OCI-LY7 (cell line): ENCODE measurements at regions not wholly inside any gene's neighbourhood (a gene's known extent, or its start where the extent isn't known, plus 50 kb on each side); places are given as distances from the start of the nearest gene placed in this dataset.

Source experiments
- BruUV-seq: library from RNA; stranded (reverse); fragments of 400-500 nt; replicated peaks from 2 replicates; lab custom pipeline; 2021; lab: Mats Ljungman, UMichigan
- CTCF ChIA-PET: fragments of 300-600 bp; sonication (Branson Sonifier 250); formaldehyde crosslinking; loops from one replicate; lab custom pipeline; 2022; ENCODE audit warnings: antibody characterized with exemption; ENCODE audit not compliant: unreplicated experiment; lab: Charles Lee
- POLR2A ChIA-PET: fragments of 300-600 bp; sonication (Branson Sonifier 250); formaldehyde crosslinking; loops from one replicate; lab custom pipeline; 2022; ENCODE audit warnings: antibody characterized with exemption; lab: Charles Lee
- DNase-seq: peaks from one replicate; pipeline ENCODE4 v3.0.0-alpha.2; 2015; ENCODE audit warnings: low spot score
- H2AFZ ChIP-seq: fragments of 200-600 bp; sonication (generic), shearing (Covaris generic); 2 replicates; pipeline ENCODE4 v1.6.1; 2014; ENCODE audit warnings: mild to moderate bottlenecking, antibody characterized with exemption, low read length, moderate library complexity
- H3K27ac ChIP-seq: fragments of 200-600 bp; sonication (generic); 2 replicates; pipeline ENCODE4 v1.5.1; 2014; ENCODE audit warnings: mixed run types, low read depth, mild to moderate bottlenecking, moderate library complexity, low read length, inconsistent platforms; ENCODE audit not compliant: poor library complexity, severe bottlenecking
- H3K36me3 ChIP-seq: fragments of 200-600 bp; sonication (generic); 2 replicates; pipeline ENCODE4 v1.6.1; 2014; ENCODE audit warnings: mild to moderate bottlenecking, antibody characterized with exemption, low read length, moderate library complexity, mixed read lengths; ENCODE audit not compliant: insufficient read depth
- H3K4me1 ChIP-seq: fragments of 200-600 bp; sonication (generic); 2 replicates; pipeline ENCODE4 v1.5.1; 2014; ENCODE audit warnings: mild to moderate bottlenecking, low read length; ENCODE audit not compliant: insufficient read depth, poor library complexity, severe bottlenecking
- H3K4me2 ChIP-seq: fragments of 200-600 bp; sonication (generic); 2 replicates; pipeline ENCODE4 v1.6.1; 2014; ENCODE audit warnings: mild to moderate bottlenecking, low read length
- H3K4me3 ChIP-seq: fragments of 200-600 bp; sonication (generic); 2 replicates; pipeline ENCODE4 v1.5.1; 2014; ENCODE audit warnings: mild to moderate bottlenecking, low read depth, low read length; ENCODE audit not compliant: poor library complexity, severe bottlenecking
- H3K79me2 ChIP-seq: fragments of 200-600 bp; sonication (generic); 2 replicates; pipeline ENCODE4 v1.6.1; 2016; ENCODE audit warnings: low read depth, mild to moderate bottlenecking, low read length, moderate library complexity, mixed read lengths; ENCODE audit not compliant: insufficient read depth
- H3K9me2 ChIP-seq: fragments of 200-600 bp; sonication (generic); 2 replicates; pipeline ENCODE4 v1.6.1; 2016; ENCODE audit warnings: mild to moderate bottlenecking, low read length, mixed read lengths; ENCODE audit not compliant: insufficient read depth
- H3K9me3 ChIP-seq: fragments of 200-600 bp; sonication (generic); 2 replicates; pipeline ENCODE4 v1.6.1; 2014; ENCODE audit warnings: mild to moderate bottlenecking, mixed run types, low read length, mixed read lengths
- H4K20me1 ChIP-seq: fragments of 200-600 bp; sonication (generic); 2 replicates; pipeline ENCODE4 v1.6.1; 2014; ENCODE audit warnings: mild to moderate bottlenecking, antibody characterized with exemption, low read length, moderate library complexity, mixed read lengths; ENCODE audit not compliant: insufficient read depth
- EZH2phosphoT487 ChIP-seq: fragments of 200-600 bp; sonication (generic); IDR thresholded peaks from 2 replicates; pipeline ENCODE4 v1.6.1; 2018; ENCODE audit warnings: low read depth, borderline replicate concordance, mild to moderate bottlenecking, mixed run types, antibody characterized with exemption, low read length, moderate library complexity, mixed read lengths
- intact Hi-C: fragments of 100-400 bp; cut with micrococcal nuclease; formaldehyde crosslinking; loops from one replicate; pipeline ENCODE4 v1.10.0; 2022; ENCODE audit not compliant: unreplicated experiment
- TF ChIP-seq, protein P1 (sequence below): fragments of 200-600 bp; sonication (generic); conservative IDR thresholded peaks from 2 replicates; pipeline ENCODE4 v1.5.1; 2014; ENCODE audit warnings: mild to moderate bottlenecking, antibody characterized with exemption, low read length, moderate library complexity, mixed read lengths

DNA sequence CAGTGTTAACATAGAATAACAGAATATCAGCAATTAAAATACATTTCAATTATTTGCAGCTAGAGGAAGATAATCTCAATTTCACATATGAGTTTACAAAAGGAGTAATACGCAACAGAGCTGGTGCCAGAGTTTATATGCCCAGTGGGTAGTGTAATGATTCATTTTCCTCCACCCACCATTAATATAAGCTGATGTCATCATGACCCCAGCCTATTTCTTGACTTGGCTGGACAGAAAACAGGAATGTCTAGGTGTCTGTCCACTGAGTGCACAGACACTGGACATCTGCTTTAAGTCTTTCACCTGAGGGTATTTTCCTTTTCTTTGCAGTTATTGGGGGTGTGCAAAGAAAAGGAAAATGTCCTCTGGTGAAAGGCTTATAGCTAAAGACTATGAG, 335.5 kb downstream of the TBC1D4 start:
- H3K4me1 ChIP-seq = no peaks in the 10 kb centered on the region

DNA sequence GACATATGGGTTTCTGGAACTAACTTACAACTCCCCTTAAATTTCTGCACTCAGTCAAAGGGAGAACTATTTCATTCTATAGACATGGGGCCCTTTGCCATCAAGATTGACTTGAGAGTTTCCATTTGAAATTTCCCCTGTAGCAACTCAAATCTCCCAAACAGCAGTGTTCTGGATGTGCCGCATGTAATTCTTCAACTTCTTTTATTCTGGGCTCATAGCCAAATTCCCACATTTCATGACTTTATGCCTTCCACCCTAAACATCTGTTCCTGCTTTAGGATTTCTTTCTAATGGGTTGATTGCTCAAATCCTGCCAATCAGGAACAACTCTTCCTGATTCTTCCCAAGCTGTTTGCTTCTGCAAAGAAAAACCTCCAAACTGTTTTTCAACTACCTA, 336.0 kb downstream of the TBC1D4 start:
- H3K9me3 ChIP-seq = no peaks in the 10 kb centered on the region
- intact Hi-C loops = no loop called here
- H3K79me2 ChIP-seq = no peaks in the 10 kb centered on the region
- ChIA-PET POLR2A (no interaction called here), CTCF (no interaction called here)
- no peaks in the 10 kb centered on the region for H3K36me3 ChIP-seq
- H3K4me2 ChIP-seq = no peak overlapping the region
- H3K9me2 ChIP-seq = no peaks in the 10 kb centered on the region
- no TSS peak for BruUV-seq
- H2AFZ ChIP-seq = no peak overlapping the region
- no peaks in the 10 kb centered on the region for H4K20me1 ChIP-seq
- no peak overlapping the region for H3K27ac ChIP-seq
- DNase-seq = no peak
- TF ChIP-seq EZH2phosphoT487 = no peak
- TF ChIP-seq, protein P1, sequence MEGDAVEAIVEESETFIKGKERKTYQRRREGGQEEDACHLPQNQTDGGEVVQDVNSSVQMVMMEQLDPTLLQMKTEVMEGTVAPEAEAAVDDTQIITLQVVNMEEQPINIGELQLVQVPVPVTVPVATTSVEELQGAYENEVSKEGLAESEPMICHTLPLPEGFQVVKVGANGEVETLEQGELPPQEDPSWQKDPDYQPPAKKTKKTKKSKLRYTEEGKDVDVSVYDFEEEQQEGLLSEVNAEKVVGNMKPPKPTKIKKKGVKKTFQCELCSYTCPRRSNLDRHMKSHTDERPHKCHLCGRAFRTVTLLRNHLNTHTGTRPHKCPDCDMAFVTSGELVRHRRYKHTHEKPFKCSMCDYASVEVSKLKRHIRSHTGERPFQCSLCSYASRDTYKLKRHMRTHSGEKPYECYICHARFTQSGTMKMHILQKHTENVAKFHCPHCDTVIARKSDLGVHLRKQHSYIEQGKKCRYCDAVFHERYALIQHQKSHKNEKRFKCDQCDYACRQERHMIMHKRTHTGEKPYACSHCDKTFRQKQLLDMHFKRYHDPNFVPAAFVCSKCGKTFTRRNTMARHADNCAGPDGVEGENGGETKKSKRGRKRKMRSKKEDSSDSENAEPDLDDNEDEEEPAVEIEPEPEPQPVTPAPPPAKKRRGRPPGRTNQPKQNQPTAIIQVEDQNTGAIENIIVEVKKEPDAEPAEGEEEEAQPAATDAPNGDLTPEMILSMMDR = no peak
- H3K4me1 ChIP-seq = no peaks in the 10 kb centered on the region
- no peak overlapping the region for H3K4me3 ChIP-seq

More for the DNA sequence above, 335.5 kb downstream of the TBC1D4 start:
- intact Hi-C loops = no loop called here
- Histone ChIP-seq H3K9me3 (no peaks in the 10 kb centered on the region), H4K20me1 (no peaks in the 10 kb centered on the region), H3K79me2 (no peaks in the 10 kb centered on the region), H3K27ac (no peak overlapping the region), H3K36me3 (no peaks in the 10 kb centered on the region), H3K4me3 (no peak overlapping the region), H3K4me2 (no peak overlapping the region), H2AFZ (no peak overlapping the region), H3K9me2 (no peaks in the 10 kb centered on the region)
- BruUV-seq = no TSS peak
- TF ChIP-seq, protein P1 = no peak
- TF ChIP-seq EZH2phosphoT487 = no peak
- ChIA-PET CTCF (no interaction called here), POLR2A (no interaction called here)
- no peak for DNase-seq

DNA sequence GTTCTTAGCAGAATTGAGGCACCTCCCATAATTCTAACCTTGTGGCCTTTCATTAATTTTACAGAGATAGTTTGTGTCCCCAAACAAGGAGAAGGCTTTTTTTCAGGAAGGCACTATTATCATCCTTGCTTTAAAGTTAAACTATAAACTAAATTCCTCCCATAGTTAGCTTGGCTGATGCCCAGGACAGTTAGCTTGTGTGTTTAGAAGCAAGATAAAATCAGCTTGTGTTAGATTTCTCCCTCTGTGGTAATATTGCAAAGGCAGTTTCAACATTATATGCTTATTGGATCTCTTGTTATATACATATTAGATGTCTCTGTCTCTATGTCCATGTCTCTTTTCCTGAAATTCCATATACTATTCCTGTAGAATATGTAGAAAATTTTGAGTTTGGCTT, 342.7 kb downstream of the TBC1D4 start:
- Histone ChIP-seq H2AFZ (no peak overlapping the region), H3K79me2 (no peaks in the 10 kb centered on the region), H3K4me1 (no peaks in the 10 kb centered on the region), H3K36me3 (no peaks in the 10 kb centered on the region), H3K4me3 (no peak overlapping the region), H4K20me1 (no peaks in the 10 kb centered on the region), H3K27ac (no peak overlapping the region), H3K9me3 (0 out of 2 replicates have a peak, but pooled peaks cover 3% of the 10 kb centered on the region), H3K9me2 (no peaks in the 10 kb centered on the region), H3K4me2 (no peak overlapping the region)
- POLR2A ChIA-PET = interaction anchor here (0.6 kb wide), 1 partner anchor 499 kb away, joined by 3 read pairs; no protein-coding TSS in a partner anchor
- intact Hi-C loops = no loop called here
- DNase-seq = no peak
- no TSS peak for BruUV-seq
- no peak for TF ChIP-seq EZH2phosphoT487
- TF ChIP-seq, protein P1 = no peak
- CTCF ChIA-PET = no interaction called here
